ENCODE measurements at regions not wholly inside any gene's neighbourhood (a gene's known extent, or its start where the extent isn't known, plus 50 kb on each side); places are given as distances from the start of the nearest gene placed in this dataset.

- Histone ChIP-seq H3K36me3 (ENCODE audit: control insufficient read depth, insufficient read depth, low read length) (no peaks in the 10 kb centered on the region), H3K9ac (no peak overlapping the region), H3K4me3 (ENCODE audit: low read depth, low read length) (no peak overlapping the region), H3K9me3 (ENCODE audit: control insufficient read depth, low read length) (no peaks in the 10 kb centered on the region), H3K4me2 (ENCODE audit: low read length) (no peak overlapping the region), H3K79me2 (no peaks in the 10 kb centered on the region), H3K4me1 (no peaks in the 10 kb centered on the region), H3K27me3 (ENCODE audit: control insufficient read depth, insufficient read depth, low read length) (no peaks in the 10 kb centered on the region), H3K27ac (no peak overlapping the region), H2AFZ (no peak overlapping the region)
- no peak for TF ChIP-seq CTCF (IDR thresholded peaks at IDR 0.05)
These were observed 986.7 kb upstream of the LRRN3 start for GRCh38 chr7:110104243-110104642.

- no peak overlapping the region for H3K4me2 ChIP-seq (ENCODE audit: low read length)
- H2AFZ ChIP-seq: no peak overlapping the region
- no peaks in the 10 kb centered on the region for H3K4me1 ChIP-seq
- H3K36me3 ChIP-seq (ENCODE audit: control insufficient read depth, insufficient read depth, low read length): no peaks in the 10 kb centered on the region
- no peak overlapping the region for H3K4me3 ChIP-seq (ENCODE audit: low read depth, low read length)
- H3K79me2 ChIP-seq: no peaks in the 10 kb centered on the region
- no peak for TF ChIP-seq CTCF (IDR thresholded peaks at IDR 0.05)
- H3K9ac ChIP-seq: no peak overlapping the region
- no peak overlapping the region for H3K27ac ChIP-seq
- no peaks in the 10 kb centered on the region for H3K9me3 ChIP-seq (ENCODE audit: control insufficient read depth, low read length)
- H3K27me3 ChIP-seq (ENCODE audit: control insufficient read depth, insufficient read depth, low read length): no peaks in the 10 kb centered on the region
These were observed 985.6 kb upstream of the LRRN3 start for GRCh38 chr7:110105307-110105706.

GRCh38 chr7:110105840-110106239 is 985.1 kb upstream of the LRRN3 start:
- TF ChIP-seq CTCF (IDR thresholded peaks at IDR 0.05): no peak
- no peak overlapping the region for H2AFZ ChIP-seq

GRCh38 chr7:110119883-110120581 is 970.9 kb upstream of the LRRN3 start:
- TF ChIP-seq CTCF (IDR thresholded peaks at IDR 0.05): no peak
- H2AFZ ChIP-seq: no peak overlapping the region
- H3K79me2 ChIP-seq: no peaks in the 10 kb centered on the region

More at GRCh38 chr7:110105840-110106239, 985.1 kb upstream of the LRRN3 start:
- Histone ChIP-seq H3K4me1 (no peaks in the 10 kb centered on the region), H3K9ac (no peak overlapping the region), H3K27me3 (ENCODE audit: control insufficient read depth, insufficient read depth, low read length) (no peaks in the 10 kb centered on the region), H3K79me2 (no peaks in the 10 kb centered on the region), H3K4me3 (ENCODE audit: low read depth, low read length) (no peak overlapping the region), H3K4me2 (ENCODE audit: low read length) (no peak overlapping the region), H3K36me3 (ENCODE audit: control insufficient read depth, insufficient read depth, low read length) (no peaks in the 10 kb centered on the region), H3K9me3 (ENCODE audit: control insufficient read depth, low read length) (no peaks in the 10 kb centered on the region), H3K27ac (no peak overlapping the region)

GRCh38 chr7:110129159-110129558 is 961.8 kb upstream of the LRRN3 start:
- Histone ChIP-seq H3K9ac (no peak overlapping the region), H3K4me3 (ENCODE audit: low read depth, low read length) (no peak overlapping the region)
- TF ChIP-seq CTCF (IDR thresholded peaks at IDR 0.05): no peak

More at GRCh38 chr7:110119883-110120581, 970.9 kb upstream of the LRRN3 start:
- Histone ChIP-seq H3K36me3 (ENCODE audit: control insufficient read depth, insufficient read depth, low read length) (no peaks in the 10 kb centered on the region), H3K27me3 (ENCODE audit: control insufficient read depth, insufficient read depth, low read length) (no peaks in the 10 kb centered on the region), H3K9me3 (ENCODE audit: control insufficient read depth, low read length) (no peaks in the 10 kb centered on the region), H3K9ac (no peak overlapping the region), H3K4me2 (ENCODE audit: low read length) (no peak overlapping the region), H3K4me3 (ENCODE audit: low read depth, low read length) (no peak overlapping the region), H3K27ac (no peak overlapping the region), H3K4me1 (no peaks in the 10 kb centered on the region)

More at GRCh38 chr7:110129159-110129558, 961.8 kb upstream of the LRRN3 start:
- no peaks in the 10 kb centered on the region for H3K4me1 ChIP-seq
- no peak overlapping the region for H3K27ac ChIP-seq
- H3K27me3 ChIP-seq (ENCODE audit: control insufficient read depth, insufficient read depth, low read length): no peaks in the 10 kb centered on the region
- no peak overlapping the region for H3K4me2 ChIP-seq (ENCODE audit: low read length)
- no peaks in the 10 kb centered on the region for H3K79me2 ChIP-seq
- no peaks in the 10 kb centered on the region for H3K36me3 ChIP-seq (ENCODE audit: control insufficient read depth, insufficient read depth, low read length)
- H2AFZ ChIP-seq: no peak overlapping the region
- H3K9me3 ChIP-seq (ENCODE audit: control insufficient read depth, low read length): no peaks in the 10 kb centered on the region
